ENCODE measurements at regions not wholly inside any gene's neighbourhood (a gene's known extent, or its start where the extent isn't known, plus 50 kb on each side); places are given as distances from the start of the nearest gene placed in this dataset.

- DNase-seq: no peak
- peaks cover 41% of the 10 kb centered on the region for H3K4me1 ChIP-seq
- H3K27me3 ChIP-seq: no peaks in the 10 kb centered on the region
- no peaks in the 10 kb centered on the region for H3K9me3 ChIP-seq (replicated peaks)
- no peak overlapping the region for H3K4me3 ChIP-seq
- no peaks in the 10 kb centered on the region for H3K36me3 ChIP-seq
- no peak overlapping the region for H3K27ac ChIP-seq
These were observed 64.9 kb downstream of the PABIR2 start for GRCh38 chrX:134732152-134732551.

GRCh38 chrX:134727363-134727762 lies 69.1 kb upstream of the PLAC1 start:
- Histone ChIP-seq H3K4me3 (no peak overlapping the region), H3K9me3 (replicated peaks) (no peaks in the 10 kb centered on the region), H3K27me3 (no peaks in the 10 kb centered on the region), H3K4me1 (no peaks in the 10 kb centered on the region), H3K36me3 (no peaks in the 10 kb centered on the region), H3K27ac (no peak overlapping the region)
- DNase-seq: no peak

GRCh38 chrX:134725103-134725690 lies 66.9 kb upstream of the PLAC1 start:
- Histone ChIP-seq H3K36me3 (no peaks in the 10 kb centered on the region), H3K27me3 (no peaks in the 10 kb centered on the region), H3K9me3 (replicated peaks) (no peaks in the 10 kb centered on the region; the same call in 1 of the 2 replicates), H3K27ac (no peak overlapping the region), H3K4me1 (no peaks in the 10 kb centered on the region), H3K4me3 (no peak overlapping the region)
- DNase-seq: no peak

GRCh38 chrX:134721766-134722532 lies 63.7 kb upstream of the PLAC1 start:
- H3K27ac ChIP-seq: no peak overlapping the region
- no peak overlapping the region for H3K4me3 ChIP-seq
- no peaks in the 10 kb centered on the region for H3K27me3 ChIP-seq
- no peaks in the 10 kb centered on the region; the same call in 1 of the 2 replicates for H3K9me3 ChIP-seq (replicated peaks)
- no peak for DNase-seq
- H3K4me1 ChIP-seq: peaks cover 23% of the 10 kb centered on the region
- no peaks in the 10 kb centered on the region for H3K36me3 ChIP-seq

- Histone ChIP-seq H3K9me3 (replicated peaks) (no peaks in the 10 kb centered on the region; the same call in 1 of the 2 replicates), H3K27me3 (no peaks in the 10 kb centered on the region), H3K36me3 (no peaks in the 10 kb centered on the region), H3K4me1 (peaks cover 24% of the 10 kb centered on the region), H3K27ac (peak overlapping the region; percentile 76), H3K4me3 (no peak overlapping the region)
- DNase-seq: no peak
These were observed 60.7 kb upstream of the PLAC1 start for GRCh38 chrX:134718966-134719317.

- H3K27ac ChIP-seq: peak overlapping the region; percentile 76
These were observed 60.1 kb upstream of the PLAC1 start for GRCh38 chrX:134718105-134718965.

GRCh38 chrX:134717698-134718097 lies 59.4 kb upstream of the PLAC1 start:
- Histone ChIP-seq H3K27ac (peak overlapping the region; percentile 76), H3K4me3 (no peak overlapping the region), H3K4me1 (peaks cover 24% of the 10 kb centered on the region), H3K27me3 (no peaks in the 10 kb centered on the region), H3K9me3 (replicated peaks) (no peaks in the 10 kb centered on the region; the same call in 1 of the 2 replicates), H3K36me3 (no peaks in the 10 kb centered on the region)
- peak; percentile 26 to 56 for DNase-seq

More at GRCh38 chrX:134718105-134718965, 60.1 kb upstream of the PLAC1 start:
- peaks cover 24% of the 10 kb centered on the region for H3K4me1 ChIP-seq
- H3K9me3 ChIP-seq (replicated peaks): no peaks in the 10 kb centered on the region; the same call in 1 of the 2 replicates
- no peaks in the 10 kb centered on the region for H3K36me3 ChIP-seq
- H3K27me3 ChIP-seq: no peaks in the 10 kb centered on the region
- DNase-seq: peak; percentile 80 to 83
- H3K4me3 ChIP-seq: no peak overlapping the region

- Histone ChIP-seq H3K4me1 (peaks cover 24% of the 10 kb centered on the region), H3K36me3 (no peaks in the 10 kb centered on the region), H3K27ac (no peak overlapping the region), H3K4me3 (no peak overlapping the region), H3K9me3 (replicated peaks) (no peaks in the 10 kb centered on the region), H3K27me3 (no peaks in the 10 kb centered on the region)
- DNase-seq: no peak
These were observed 58.3 kb upstream of the PLAC1 start for GRCh38 chrX:134716620-134717012.

- Histone ChIP-seq H3K27ac (no peak overlapping the region), H3K4me1 (peaks cover 24% of the 10 kb centered on the region), H3K9me3 (replicated peaks) (no peaks in the 10 kb centered on the region), H3K36me3 (no peaks in the 10 kb centered on the region), H3K4me3 (no peak overlapping the region), H3K27me3 (no peaks in the 10 kb centered on the region)
- no peak for DNase-seq
These were observed 57.8 kb upstream of the PLAC1 start for GRCh38 chrX:134715930-134716619.

GRCh38 chrX:134714633-134715110 lies 56.4 kb upstream of the PLAC1 start:
- H3K4me1 ChIP-seq: peaks cover 24% of the 10 kb centered on the region
- no peaks in the 10 kb centered on the region for H3K27me3 ChIP-seq
- H3K4me3 ChIP-seq: no peak overlapping the region
- no peak for DNase-seq
- H3K9me3 ChIP-seq (replicated peaks): no peaks in the 10 kb centered on the region
- no peaks in the 10 kb centered on the region for H3K36me3 ChIP-seq
- H3K27ac ChIP-seq: no peak overlapping the region

GRCh38 chrX:134713618-134714107 lies 55.4 kb upstream of the PLAC1 start:
- Histone ChIP-seq H3K4me3 (no peak overlapping the region), H3K9me3 (replicated peaks) (no peaks in the 10 kb centered on the region), H3K27me3 (no peaks in the 10 kb centered on the region), H3K27ac (no peak overlapping the region), H3K4me1 (peaks cover 18% of the 10 kb centered on the region), H3K36me3 (no peaks in the 10 kb centered on the region)
- no peak for DNase-seq

GRCh38 chrX:134712272-134712671 lies 54.0 kb upstream of the PLAC1 start:
- Histone ChIP-seq H3K9me3 (replicated peaks) (no peaks in the 10 kb centered on the region), H3K27ac (no peak overlapping the region)

GRCh38 chrX:134711135-134711921 lies 53.1 kb upstream of the PLAC1 start:
- no peaks in the 10 kb centered on the region for H3K27me3 ChIP-seq
- H3K36me3 ChIP-seq: no peaks in the 10 kb centered on the region
- DNase-seq: no peak
- H3K27ac ChIP-seq: no peak overlapping the region
- H3K4me1 ChIP-seq: no peaks in the 10 kb centered on the region
- H3K9me3 ChIP-seq (replicated peaks): no peaks in the 10 kb centered on the region
- H3K4me3 ChIP-seq: no peak overlapping the region

More at GRCh38 chrX:134712272-134712671, 54.0 kb upstream of the PLAC1 start:
- Histone ChIP-seq H3K27me3 (no peaks in the 10 kb centered on the region), H3K4me1 (peaks cover 5% of the 10 kb centered on the region), H3K36me3 (no peaks in the 10 kb centered on the region), H3K4me3 (no peak overlapping the region)
- no peak for DNase-seq
